SK-N-MC (cell line): ENCODE measurements at regions not wholly inside any gene's neighbourhood (a gene's known extent, or its start where the extent isn't known, plus 50 kb on each side); places are given as distances from the start of the nearest gene placed in this dataset.

Experiments used
- EZH2 ChIP-seq: fragments of 200-600 bp; sonication (generic); IDR thresholded peaks from one replicate; pipeline ENCODE4 v1.6.1; 2017; ENCODE audit warnings: antibody characterized with exemption
- POLR2AphosphoS5 ChIP-seq: IDR thresholded peaks from 2 replicates; pipeline ENCODE4 v1.6.1; 2012; ENCODE audit warnings: mild to moderate bottlenecking, low read depth, low read length, borderline replicate concordance

GRCh38 chr15:99514306-99514705 lies 51.5 kb upstream of the MEF2A start:
- no peak for TF ChIP-seq EZH2
- no peak for TF ChIP-seq POLR2AphosphoS5
